Hematopoietic multipotent progenitor cell treated with erythropoietin and hydrocortisone succinate and interleukin-3 and kit ligand, for 8 days (in vitro differentiated cells): ENCODE measurements at regions not wholly inside any gene's neighbourhood (a gene's known extent, or its start where the extent isn't known, plus 50 kb on each side); places are given as distances from the start of the nearest gene placed in this dataset.

ENCODE experiments used
- DNase-seq: peaks from one replicate; pipeline ENCODE4 v3.0.0-alpha.2; 2015

DNA sequence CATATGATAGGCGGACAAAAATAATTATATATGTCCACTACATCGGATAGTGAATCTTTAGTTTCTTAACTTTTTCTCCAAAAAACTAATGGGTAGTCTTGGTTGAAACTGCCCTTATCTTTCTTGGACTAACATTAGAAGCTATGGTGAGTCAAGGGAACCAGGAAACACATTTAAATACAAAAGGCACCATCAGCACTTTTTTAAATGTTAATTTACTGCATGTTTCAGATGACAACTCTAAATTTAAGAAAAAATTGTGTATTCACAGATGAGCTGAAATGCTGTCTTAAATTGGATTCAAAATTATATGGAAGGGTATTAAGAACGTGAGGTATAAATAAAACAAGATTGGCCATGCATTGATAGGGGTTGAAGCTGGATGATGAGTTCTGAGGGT lies 75.6 kb upstream of the CERS6 start:
- DNase-seq: no peak

DNA sequence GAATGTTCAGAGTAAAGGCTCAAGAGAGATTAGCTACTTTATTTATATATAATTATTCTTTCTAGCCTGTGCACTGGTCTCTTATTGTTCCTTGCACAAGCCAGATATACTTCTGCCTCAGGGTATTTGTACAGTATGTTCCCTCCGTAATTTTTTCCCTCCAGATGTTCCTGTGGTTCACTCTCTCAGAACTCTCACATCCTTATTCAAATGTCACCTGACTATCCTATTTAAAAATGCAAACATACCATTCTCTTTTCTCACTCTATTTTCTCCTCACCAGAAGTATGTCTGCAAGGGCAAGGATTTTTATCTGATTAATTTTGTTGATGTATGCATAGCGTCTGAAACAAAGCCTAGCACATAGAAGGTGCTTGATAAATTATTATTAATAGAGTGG lies 64.0 kb upstream of the CERS6 start:
- DNase-seq: no peak

DNA sequence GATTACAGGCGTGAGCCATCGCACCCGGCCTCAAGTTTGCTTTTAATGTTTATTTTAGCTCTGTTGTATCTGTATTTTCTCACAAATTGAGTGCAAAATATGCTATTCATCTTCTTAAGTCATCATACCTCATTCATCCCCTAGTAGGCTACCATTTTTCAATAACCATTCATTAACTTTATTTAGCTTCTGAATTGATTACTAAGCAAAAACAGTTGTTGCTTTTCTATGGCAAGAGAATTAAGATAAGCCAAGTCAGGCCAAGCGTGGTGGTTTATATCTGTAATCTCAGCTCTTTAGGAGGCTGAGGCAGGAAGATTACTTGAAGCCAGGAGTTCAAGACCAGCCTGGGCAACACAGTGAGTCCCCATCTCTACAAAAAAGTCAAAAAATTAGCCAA lies 63.3 kb upstream of the CERS6 start:
- DNase-seq: no peak

DNA sequence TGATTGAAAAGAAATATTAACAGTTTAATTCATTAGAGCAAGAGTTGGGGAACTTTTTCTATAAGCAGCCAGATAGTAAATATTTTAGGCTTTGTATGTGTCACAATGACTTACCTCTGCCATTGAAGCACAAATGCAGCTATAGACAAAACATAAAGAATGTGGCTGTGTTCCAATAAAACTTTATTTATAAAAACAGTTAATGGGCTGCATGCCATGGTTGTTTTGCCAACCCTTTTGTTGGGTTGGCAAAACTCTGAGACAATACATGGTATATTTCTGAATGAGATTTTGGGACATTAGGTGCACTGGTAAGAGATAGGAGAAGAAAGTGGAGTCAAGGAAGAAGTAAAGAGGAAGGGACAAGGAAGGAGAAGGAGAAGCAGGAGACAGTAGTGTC lies 61.8 kb upstream of the CERS6 start:
- no peak for DNase-seq

DNA sequence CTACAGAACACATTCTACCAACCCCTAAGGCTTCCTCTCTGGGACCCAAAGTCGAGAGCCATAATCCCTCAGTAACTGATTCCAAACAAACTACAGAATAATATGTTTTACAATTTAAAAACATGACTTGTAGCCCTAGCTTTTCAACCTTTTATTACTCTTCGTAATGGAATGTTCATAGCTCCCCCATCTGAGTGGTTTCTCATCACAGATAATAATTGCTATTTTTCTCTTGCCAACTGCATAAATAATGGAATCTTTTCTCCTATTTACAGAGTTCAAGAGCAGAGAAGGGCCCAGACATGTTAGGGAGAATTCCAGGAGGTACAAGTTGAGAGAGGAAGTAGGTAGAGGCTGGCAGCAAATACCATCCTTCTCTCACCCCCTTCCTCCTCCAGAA lies 59.9 kb upstream of the CERS6 start:
- no peak for DNase-seq

DNA sequence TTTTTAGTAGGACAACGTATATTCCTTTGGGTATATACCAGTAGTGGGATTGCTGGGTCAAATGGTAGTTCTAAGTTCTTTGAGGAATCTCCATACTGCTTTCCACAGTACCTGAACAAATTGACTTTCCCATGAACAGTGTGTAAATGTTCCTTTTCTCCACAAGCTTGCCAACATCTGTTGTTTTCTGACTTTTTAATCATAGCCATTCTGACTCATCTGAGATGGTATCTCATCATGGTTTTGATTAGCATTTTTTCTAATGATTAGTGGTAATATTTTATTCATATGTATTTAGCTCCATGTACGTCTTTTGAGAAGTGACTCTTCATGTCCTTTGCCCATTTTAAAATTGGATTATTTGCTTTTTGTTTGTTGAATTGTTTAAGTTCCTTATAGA lies 58.4 kb upstream of the CERS6 start:
- no peak for DNase-seq

DNA sequence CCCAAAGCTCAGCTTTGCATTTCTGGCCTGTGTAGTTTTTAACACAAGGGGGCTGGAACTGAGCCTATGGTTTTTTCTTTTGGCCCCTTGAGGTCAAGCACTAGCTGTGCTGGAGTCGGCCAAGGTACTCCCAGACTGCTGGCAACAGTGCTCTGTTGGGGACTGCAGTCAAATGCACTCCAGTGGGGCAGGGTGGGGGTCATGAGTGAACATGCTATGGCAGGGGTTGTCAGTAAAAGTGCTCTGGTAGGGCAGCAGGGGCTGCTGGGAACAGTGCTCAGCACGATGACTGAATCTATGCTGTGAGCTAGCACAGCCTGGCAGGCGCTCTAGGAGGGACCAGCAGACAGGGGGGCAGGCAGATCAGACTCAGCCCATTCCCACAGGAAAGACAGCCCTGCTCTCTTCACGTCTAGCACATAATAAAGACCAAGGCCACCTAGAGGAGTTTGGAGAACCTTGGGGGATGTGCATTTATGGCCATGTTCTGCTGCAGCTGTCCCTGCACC lies 55.0 kb upstream of the CERS6 start:
- no peak for DNase-seq

DNA sequence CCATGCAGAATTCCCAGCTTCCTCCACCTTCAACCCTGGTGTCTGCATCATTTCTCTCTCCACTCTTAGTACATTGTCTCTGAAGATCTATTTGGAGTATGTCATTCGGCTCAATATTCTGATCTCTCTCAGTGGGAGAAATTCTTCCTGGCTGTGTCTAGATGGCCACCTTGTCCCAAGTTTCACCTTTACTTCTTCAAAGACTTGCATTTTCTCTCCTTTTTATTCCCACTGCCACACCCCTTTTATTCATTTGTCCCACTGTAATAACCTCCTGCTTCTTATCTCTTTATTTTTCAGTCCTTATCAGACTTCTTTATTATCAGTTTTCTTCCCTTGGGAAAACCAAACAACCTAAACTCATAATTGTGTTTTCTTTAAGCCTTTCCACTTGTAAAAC lies 54.3 kb upstream of the CERS6 start:
- no peak for DNase-seq

DNA sequence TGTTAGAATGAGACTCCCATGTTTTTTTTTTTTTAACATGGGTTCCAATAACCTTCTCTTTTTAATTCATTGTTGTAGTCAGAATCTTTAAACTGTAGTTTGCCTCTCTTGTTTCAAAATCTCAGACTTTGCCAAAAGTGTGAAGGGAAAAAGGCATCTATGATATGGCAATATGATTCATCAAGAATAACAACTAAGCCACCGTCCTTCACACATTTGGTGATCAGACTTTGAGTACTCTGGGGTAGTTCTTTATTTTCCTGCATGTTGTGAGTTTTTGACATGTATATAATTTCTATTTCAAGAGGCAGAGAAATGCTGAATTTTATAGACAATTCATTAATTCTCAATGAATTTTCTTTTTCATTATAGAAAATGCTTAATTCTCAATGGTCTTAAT lies 53.5 kb upstream of the CERS6 start:
- no peak for DNase-seq

DNA sequence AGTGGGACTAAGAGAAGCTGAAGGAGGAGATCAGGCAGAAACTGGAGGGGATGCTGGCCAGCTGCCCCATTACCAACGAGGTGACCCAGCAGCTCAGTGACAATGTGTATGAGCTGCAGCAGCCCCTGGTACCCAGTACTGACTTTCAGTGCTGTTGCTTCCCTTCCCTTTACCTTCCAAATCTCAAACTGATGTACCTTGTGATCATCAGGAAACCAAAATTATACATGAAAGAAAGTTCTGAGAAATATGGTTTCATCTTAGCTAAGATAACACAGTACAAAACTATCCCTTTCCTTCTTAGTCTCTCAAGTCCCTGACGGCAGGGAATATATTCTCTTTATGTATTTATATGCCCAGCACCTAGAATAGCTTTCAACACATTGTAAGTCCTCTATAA lies 52.3 kb upstream of the CERS6 start:
- DNase-seq: no peak

DNA sequence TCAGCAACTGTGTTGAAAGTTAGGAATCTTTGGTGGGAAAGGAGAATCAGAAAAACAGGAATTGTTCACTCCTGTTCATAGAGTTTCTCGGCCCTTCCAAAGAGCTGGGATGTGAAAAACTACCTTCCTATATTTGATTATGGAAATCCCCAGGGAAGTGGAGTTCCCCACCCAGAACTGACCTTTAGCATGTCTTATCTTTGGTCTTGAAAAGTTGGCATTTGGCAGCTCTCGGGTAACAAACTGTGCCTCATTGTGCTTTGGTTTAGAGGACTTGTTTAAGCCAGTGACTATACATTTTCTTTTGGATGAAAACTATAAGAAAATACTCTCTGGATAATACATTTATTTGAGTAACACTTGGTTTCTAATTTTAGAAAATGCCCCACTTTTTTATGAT lies 51.3 kb upstream of the CERS6 start:
- no peak for DNase-seq
